ENCODE measurements at regions not wholly inside any gene's neighbourhood (a gene's known extent, or its start where the extent isn't known, plus 50 kb on each side); places are given as distances from the start of the nearest gene placed in this dataset.
A peak's percentile ranks its signal among the peaks of the same experiment; 100 is the strongest.

DNA sequence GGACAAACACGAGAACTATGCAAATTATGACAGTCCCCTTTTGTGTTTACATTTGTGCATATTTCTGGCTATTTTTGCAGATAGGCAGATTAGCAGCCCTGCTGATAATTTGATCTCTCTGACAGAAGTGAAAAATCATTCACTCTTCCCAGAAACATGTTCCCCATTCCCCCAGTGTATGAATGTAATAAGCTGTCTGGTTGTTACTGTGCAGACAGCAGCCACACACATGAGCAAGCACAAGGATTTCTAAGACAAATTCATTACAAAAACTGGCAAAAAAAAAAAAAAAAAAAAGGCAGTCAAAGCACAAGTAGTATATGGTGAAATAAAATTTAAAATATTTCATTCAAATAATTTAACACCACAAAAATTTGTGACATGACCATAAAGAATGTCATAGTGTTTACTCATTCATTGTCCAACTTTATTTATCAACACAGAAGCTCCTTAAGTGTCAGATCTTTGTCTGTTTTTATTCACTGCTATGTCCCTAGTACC lies 95.5 kb upstream of the VGLL2 start:
- DNase-seq = no peak

DNA sequence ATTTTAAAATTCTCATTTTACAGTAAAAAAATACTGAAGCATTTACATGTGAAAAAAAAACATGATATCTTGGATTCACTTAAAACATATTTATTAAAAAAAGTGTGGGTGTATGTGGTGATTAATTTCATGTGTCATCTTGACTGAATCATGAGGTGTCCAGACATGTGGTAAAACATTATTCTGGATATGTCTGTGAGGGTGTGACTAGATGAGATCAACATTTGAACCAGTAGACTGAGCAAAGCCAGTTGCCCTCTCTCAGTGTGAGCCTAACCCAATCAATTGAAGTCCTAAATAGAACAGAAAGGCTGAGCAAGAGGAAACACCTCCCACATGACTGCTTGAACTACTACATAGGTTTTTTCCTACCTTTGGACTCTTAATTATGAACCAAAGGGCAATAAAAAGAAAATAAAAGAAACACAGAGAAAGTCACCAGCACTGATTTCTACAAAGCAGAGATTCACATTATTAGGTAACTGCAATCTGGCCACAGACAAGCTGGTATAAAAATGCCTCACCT lies 90.5 kb upstream of the VGLL2 start:
- no peak for DNase-seq

DNA sequence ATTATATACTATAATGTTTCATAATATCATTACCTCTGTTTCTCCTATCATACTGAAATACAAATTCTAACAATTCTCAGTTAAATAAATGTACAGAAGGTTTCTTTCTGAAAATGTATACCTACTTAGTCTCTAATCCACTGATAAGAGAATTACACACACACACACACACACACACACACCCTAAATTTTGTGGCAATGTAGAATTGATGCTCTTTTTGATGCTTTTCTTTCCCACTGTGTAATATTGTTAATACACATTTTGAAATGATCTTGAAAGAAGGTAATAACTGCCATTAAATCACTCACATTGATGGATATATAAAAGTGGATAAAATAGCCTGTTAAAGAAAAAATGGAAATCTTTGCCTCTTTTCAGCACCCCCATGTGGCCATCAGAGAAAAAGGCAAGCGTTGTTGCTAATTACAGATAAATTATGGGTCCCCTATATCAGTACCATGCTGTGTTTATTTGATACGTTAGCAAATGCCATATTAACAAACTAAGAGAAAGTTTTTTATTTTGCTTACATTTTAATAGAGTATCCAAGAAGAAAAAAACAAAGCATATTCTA lies 76.6 kb upstream of the VGLL2 start:
- peak; percentile 2 for DNase-seq

DNA sequence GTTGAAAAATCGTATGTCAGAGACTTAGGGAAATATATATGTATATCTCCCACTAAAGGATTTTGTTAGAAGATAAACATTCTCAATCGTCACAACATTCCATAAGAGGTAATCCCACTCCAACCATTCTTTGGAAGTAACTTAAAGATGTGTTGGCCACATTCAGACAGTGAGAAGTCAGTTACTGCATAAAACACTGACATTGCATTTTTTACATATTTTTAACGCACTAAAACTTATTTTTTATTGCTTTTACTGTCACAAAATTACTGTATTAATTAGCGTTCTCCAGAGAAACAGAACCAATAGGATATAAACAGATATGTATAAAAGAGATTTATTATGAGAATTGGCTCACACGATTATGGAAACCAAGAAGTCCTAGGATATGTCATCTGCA lies 74.3 kb upstream of the VGLL2 start:
- no peak for DNase-seq

DNA sequence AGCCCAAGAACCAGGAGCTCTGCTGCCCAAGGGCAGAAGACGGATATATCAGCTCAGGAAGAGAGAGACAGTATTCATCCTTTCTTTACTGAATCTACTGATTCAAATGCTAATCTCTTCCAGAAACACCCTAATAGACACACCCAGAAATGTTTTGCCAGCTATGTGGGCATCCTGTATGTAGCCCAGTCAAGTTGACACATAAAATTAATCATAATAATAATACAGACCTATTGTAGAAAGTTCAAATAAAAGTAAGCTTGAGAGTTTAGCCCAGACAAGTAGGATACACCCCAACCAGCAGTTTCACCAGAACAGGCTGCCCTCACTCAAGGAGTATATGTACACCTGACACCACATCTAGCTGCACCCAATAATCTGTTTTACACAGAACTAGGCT lies 73.9 kb upstream of the VGLL2 start:
- DNase-seq = no peak

DNA sequence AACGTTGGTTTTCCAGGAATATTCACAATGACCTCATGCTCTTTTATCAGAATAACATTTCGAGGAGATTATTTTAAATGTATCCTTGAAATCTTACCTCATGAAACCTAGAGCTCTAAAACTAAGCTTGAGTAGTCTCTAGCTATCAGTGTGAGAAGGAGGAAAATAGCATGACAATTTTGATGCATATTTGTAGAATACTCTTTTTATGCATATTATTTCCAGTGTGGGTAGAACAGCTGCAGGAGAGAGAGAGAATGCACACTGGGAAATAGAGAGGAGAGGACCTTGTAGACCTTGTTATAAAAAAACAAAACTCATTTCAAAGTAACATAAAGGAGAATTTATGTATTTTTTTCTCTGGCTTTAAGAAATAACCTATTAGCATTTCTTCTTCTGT lies 71.1 kb upstream of the VGLL2 start:
- DNase-seq = no peak

DNA sequence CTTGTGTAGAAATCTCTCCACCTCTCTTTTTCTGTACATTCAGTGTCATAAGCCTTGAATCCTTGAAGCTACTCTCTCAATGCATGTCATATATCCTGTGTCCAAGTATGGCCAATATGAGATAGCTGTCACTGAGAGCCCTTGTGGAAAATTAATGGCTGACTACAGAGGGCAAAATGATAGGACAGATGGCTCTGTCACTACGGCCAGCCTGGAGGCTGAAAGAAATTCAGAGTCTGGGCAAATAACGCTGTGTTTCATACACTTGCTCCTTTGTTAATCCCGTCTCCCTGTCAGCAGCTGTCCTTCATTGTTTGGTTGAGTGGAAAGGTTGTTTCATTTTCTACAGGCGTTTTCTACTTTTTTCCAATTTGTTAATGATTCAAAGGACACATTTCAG lies 70.4 kb upstream of the VGLL2 start:
- DNase-seq = no peak

DNA sequence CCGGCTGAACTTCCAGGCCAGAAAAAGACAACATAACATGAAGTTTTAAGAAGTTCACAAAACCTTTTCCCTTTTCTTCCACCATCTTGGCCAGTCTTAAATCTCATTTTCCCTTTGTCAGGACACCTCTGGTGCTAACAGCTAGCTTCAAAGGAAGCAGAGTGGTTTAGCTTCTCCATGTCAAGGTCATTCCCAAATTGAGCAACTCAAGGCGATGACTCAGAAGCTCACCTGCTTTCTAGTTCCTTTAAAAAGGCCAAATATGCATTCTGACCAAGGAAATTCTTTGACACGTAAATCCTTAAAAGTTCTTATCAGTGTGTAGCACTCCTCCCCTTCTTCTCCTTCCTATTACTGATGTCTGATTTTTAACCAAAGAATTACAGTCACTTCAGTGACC lies 69.6 kb upstream of the VGLL2 start:
- no peak for DNase-seq

DNA sequence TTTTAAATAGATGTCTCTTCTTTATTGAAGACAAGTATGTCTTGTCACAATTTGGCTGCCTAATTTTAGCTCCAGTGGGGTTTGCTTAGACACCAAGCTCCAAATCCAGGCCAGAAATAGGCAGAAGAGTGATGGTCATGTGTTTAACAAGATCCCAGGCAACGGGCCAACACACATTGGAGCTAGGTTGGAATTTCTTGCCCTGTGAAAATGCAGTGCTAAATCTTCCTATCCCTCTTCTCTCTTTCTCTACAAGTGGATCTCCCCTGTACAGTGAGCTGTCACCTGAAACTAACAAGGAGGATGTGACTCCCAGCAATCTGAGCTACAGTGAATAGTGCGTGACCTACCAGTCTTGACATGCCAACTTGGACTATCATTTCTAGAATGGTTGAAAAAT lies 65.3 kb upstream of the VGLL2 start:
- DNase-seq = no peak

DNA sequence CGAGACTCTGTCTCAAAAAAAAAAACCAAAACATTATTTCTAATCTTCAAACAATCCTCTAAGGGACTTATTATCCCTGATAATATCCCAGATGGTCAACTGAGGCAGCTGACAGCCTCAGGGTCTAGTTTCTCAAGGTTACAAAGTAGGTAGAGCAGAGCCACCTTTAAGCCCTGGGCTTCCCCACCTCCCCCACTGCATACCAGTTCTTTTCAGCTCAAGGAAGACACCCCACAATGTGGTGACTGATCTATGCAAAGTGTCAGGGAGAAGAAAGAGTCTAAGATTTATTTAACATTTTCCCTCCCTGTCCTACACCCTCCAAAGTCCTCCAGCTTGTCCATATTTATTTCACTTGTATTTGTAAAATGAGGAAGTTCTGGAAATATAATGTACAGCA lies 60.5 kb upstream of the VGLL2 start:
- no peak for DNase-seq

DNA sequence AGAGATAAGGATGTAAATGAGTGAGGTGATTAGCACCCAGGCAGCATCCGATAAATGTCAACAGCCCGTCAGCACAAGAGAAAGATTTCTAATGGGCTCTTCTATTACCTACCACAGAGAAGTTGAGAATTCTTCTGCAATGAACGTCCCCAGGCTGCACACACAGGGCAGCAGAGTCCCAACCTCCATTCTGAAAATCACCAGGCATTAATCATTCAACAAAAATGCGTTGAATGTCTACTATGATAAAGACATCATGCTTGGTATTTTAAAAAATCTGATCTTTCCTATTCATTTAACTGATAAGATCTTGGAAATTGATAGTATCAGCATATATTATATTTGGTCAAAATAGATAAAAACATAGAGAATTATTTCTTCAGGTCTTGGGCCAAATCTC lies 59.5 kb upstream of the VGLL2 start:
- no peak for DNase-seq

DNA sequence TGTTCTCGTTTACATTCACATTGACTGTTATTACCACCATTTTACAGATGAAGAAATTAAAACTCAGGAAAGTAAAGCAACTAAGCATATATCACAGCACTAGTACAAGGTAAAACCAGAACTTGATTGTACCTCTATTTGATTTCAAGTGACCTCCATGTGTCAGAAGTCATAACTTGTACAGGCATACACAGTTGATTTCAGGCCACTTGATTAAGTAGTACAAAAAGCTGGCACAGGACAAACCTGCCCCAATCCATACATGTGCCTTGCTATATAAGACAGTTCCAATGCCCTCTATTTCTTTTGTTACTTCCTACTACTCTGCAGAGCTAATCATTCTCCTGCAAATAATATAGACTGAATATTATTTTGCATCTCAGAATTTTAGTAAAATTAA lies 58.8 kb upstream of the VGLL2 start:
- no peak for DNase-seq

DNA sequence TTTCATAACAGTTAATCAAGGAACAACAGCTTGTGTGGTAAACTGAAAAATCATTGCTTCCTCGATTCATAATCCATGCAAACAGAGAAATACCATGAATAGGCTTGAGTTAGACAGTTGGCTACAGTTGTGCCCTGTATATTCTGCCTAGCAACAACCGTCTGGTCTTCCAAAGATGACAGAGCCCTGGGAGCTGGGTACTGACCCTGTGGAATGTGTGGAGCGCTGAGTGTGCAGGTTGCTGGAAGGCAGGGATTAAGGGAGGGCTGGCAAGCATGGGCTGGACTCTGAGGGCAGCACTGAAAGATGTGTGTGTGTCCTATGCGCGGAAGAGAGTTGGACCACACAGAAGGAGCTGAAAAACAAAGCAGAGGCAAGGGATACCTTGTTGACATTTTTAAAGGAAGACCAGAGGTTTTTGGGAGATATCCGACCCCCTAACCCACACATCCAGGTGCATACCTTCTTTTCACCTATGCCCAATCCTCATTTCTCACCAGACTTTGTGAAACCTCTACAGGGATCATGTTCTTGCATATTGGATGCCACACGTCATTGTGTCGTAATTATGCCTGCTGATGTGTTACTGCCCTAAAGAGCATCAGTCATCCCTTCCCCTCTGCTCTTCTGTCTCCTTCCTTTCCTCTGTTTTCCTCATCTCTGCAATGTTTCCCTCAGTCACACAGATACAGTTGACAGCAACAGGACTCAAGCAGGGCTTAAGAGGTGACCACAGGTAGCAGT lies 58.2 kb upstream of the VGLL2 start:
- DNase-seq = no peak

DNA sequence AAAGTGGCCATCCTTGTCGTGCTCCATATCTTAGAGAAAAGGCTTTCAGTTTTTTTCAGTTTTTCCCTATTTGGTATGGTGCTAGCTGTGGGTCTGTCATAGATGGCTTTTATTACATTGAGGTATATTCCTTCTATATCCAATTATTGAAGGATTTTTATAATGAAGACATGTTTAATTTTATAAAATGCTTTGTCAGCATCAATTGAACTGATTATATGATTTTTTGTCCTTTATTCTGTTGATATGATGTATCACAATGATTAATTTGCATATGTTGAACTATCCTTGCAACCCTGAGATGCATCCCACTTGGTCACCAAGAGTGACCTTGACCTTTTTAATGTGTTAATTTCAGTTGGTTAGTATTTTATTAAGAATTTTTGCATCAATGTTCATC lies 55.1 kb upstream of the VGLL2 start:
- no peak for DNase-seq

DNA sequence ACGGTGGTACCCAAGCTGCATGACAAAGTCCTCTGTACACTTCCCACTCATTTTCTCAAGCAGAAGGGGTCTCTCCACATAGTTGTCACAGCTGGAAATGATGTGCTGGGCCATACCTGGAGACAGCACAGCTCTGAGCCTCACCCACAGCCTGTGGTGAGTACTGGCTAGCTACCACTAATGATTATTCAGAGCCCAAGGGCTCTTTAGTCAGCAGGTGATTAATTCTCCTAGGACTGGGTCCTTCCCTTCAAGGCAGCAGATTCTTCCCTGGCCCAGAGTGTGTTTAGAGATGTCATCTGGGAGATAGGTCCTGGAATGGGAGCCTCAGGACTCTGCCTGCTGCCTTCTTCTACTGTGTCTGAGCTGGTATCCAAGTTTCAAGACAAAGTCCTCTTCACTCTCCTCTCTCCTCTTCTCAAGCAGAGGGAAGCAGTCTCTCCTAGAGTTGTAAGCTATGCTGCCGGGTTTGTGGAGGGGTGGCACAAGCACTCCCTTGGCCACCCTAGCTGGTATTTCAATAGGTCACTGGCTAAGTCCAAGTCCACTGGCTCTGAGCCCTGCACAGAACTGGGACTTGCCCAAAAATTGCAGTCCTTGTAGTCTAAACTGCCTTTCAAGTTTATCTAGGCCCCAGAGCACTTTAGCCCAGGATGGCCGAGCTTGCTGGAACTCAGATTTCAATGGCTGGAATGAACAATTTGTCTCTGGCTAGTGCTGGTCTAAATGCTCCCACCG lies 49.8 kb upstream of the VGLL2 start:
- DNase-seq = no peak

Data from hematopoietic multipotent progenitor cell treated with erythropoietin and hydrocortisone succinate and interleukin-3 and kit ligand, for 8 days (in vitro differentiated cells).